Ovary (tissue), 7 donors: ENCODE measurements at regions not wholly inside any gene's neighbourhood (a gene's known extent, or its start where the extent isn't known, plus 50 kb on each side); places are given as distances from the start of the nearest gene placed in this dataset.

Experiments
- DNase-seq, 5 donors: peaks; one replicate each; pipeline ENCODE4 v3.0.0-alpha.2; 2019 to 2020
- H3K27ac ChIP-seq, 2 donors: fragments of 200-600 bp; one replicate each; pipeline versions ENCODE4 v1.5.1 to v1.8.0; 2019 to 2022
- H3K27me3 ChIP-seq: fragments of 200-600 bp; one replicate; pipeline ENCODE4 v1.8.0; 2022
- H3K36me3 ChIP-seq: fragments of 200-600 bp; sonication (generic); one replicate; pipeline ENCODE4 v1.5.1; 2019
- H3K4me1 ChIP-seq: one replicate; pipeline ENCODE4 v1.8.1; 2013; ENCODE audit warnings: mild to moderate bottlenecking, moderate library complexity; ENCODE audit not compliant: insufficient read depth
- H3K4me3 ChIP-seq: fragments of 200-600 bp; sonication (generic); one replicate; pipeline ENCODE4 v1.5.1; 2017
- H3K9me3 ChIP-seq, 2 donors: fragments of 200-600 bp in 1 of 2; sonication (generic) in 1 of 2; one replicate each; pipeline versions ENCODE4 v1.5.1 to v1.8.1; 2013 to 2019; ENCODE audit warnings: mild to moderate bottlenecking in 1 of 2, moderate library complexity in 1 of 2
- EP300 ChIP-seq: sonication (generic); formaldehyde crosslinking; IDR thresholded peaks from one replicate; pipeline ENCODE4 v1.6.1; 2017; ENCODE audit warnings: antibody characterized with exemption
- POLR2A ChIP-seq: fragments of 450-650 bp; IDR thresholded peaks from one replicate; pipeline ENCODE4 v1.6.1; 2017; ENCODE audit warnings: antibody characterized with exemption, mild to moderate bottlenecking, moderate library complexity
- WGBS, 3 donors: extraction: QIAGEN DNeasy Blood & Tissue Kit in 1 of 3; methylation state at CpG; one replicate each; pipeline versions ENCODE4 v1.1.5 to v1.1.7; 2013 to 2017; 5-methylcytosine and 5-hydroxymethylcytosine counted together
- intact Hi-C, 4 donors: fragments of 100-400 bp; cut with DNase I; formaldehyde crosslinking; loops; one replicate each; pipeline versions ENCODE4 v1.11.0 to v1.15.1; 2022 to 2023
- TF ChIP-seq, protein P1 (sequence below), 3 donors: fragments of 450-650 bp in 2 of 3; fragments of 200-600 bp in 1 of 3; IDR thresholded peaks; one replicate each; pipeline versions ENCODE4 v1.5.1 to v1.8.0; 2016 to 2022; ENCODE audit warnings: antibody characterized with exemption in 3 of 3, mild to moderate bottlenecking in 1 of 3
- donor health status: DM: no; HTN: no; CAD: no; lungs with moderate emphysema.
- donor health status: DM: no; HTN: no; CAD: no.
- donor health status: Bipolar disorder and iron deficiency.
- donor health status: DM: no; HTN: no; CAD: no.
- donor health status: DM: yes; HTN: yes; CAD: no.

DNA sequence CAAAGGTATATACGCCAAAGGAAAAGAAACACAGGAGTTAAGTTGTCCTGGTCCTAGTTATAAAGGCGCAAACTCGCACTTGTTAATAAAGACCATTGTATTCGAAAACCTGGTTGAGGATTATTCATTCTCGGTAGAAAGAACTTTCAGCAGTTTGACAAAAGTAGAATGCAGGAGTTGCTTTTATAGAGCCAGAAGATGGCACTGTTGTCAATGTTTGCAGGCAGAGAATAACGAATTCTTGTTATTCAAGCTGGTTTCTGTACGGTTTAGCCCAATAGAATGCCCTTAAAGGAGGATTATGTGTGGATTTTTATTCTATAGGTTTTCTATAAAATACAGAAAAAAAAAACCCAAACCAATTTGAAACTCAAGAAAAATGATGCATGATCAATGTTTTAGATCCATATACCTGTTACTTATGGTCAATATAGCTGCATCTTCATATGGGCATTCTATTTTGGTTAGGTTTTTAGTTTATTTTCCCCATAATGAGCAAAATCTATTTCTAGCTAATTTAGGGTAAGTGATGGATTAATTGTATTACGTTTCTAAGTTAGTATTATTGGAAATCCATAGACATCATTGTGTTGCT lies 510.3 kb downstream of the PLCL1 start:
- no peaks in the 10 kb centered on the region for H3K9me3 ChIP-seq
- H3K36me3 ChIP-seq, result no peaks in the 10 kb centered on the region
- TF ChIP-seq EP300 (no peak), POLR2A (no peak)
- TF ChIP-seq, protein P1, sequence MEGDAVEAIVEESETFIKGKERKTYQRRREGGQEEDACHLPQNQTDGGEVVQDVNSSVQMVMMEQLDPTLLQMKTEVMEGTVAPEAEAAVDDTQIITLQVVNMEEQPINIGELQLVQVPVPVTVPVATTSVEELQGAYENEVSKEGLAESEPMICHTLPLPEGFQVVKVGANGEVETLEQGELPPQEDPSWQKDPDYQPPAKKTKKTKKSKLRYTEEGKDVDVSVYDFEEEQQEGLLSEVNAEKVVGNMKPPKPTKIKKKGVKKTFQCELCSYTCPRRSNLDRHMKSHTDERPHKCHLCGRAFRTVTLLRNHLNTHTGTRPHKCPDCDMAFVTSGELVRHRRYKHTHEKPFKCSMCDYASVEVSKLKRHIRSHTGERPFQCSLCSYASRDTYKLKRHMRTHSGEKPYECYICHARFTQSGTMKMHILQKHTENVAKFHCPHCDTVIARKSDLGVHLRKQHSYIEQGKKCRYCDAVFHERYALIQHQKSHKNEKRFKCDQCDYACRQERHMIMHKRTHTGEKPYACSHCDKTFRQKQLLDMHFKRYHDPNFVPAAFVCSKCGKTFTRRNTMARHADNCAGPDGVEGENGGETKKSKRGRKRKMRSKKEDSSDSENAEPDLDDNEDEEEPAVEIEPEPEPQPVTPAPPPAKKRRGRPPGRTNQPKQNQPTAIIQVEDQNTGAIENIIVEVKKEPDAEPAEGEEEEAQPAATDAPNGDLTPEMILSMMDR (IDR thresholded peaks at IDR 0.05), result no peak
- WGBS, 3 donors, result 4 to 11% (median 4%) methylated on average over 8 of the region's 8 CpGs
- intact Hi-C loops, result loop anchor here in 2 of 4 donors (5.0 to 10.0 kb wide), 2 partner anchors 1180 to 1418 kb away; no protein-coding TSS in a partner anchor
- no peak for DNase-seq
- H3K27me3 ChIP-seq, result no peaks in the 10 kb centered on the region
- H3K4me3 ChIP-seq, result no peak overlapping the region
- no peak overlapping the region for H3K27ac ChIP-seq
- H3K4me1 ChIP-seq, result no peaks in the 10 kb centered on the region

DNA sequence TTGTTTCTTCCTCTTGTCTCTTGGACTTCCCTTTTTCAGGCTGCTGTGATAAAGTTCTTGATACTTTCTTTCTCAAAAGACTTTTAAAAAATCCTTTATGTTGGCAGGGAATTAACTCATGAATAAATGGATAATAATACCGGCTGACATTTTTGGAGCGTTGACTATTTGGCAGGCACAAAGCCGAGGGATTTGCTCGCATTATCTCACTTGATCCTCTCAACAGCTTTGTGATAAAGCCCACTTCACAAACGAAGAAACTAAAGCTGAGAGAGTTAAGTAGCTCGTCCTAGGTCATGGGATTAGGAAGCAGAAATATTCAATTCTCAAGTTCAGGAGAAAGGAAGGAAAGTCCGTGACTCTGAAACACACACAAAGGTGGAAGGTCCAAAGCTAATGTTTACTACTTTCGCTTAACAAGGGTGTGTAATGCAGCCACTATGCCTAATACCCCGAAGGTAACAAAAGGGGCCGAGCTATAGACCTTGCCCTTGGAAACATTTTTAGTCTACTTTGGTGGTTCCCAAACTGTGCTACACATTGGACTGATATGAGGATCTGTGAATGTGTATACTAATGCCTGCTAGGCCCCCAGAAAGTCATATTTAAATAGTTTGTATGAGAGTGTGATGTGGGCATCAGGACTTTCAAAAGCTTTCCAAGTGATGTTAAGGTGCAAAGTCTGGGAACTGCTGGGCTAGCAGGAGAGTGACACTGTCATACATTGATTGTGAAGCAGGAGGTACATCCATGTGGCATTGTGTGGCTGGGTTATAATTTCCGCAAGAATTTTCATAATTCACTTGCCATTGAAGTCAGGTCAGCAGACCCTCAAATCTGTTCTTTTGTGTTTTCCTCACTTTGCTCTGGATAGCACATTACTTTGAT lies 508.4 kb downstream of the PLCL1 start:
- TF ChIP-seq EP300 (no peak), POLR2A (no peak)
- TF ChIP-seq, protein P1 (IDR thresholded peaks at IDR 0.05), result no peak
- H3K27me3 ChIP-seq, result no peaks in the 10 kb centered on the region
- H3K36me3 ChIP-seq, result no peaks in the 10 kb centered on the region
- intact Hi-C loops, result loop anchor here in 2 of 4 donors (5.0 to 10.0 kb wide), 2 partner anchors 1182 to 1419 kb away; no protein-coding TSS in a partner anchor
- H3K4me1 ChIP-seq, result no peaks in the 10 kb centered on the region
- H3K27ac ChIP-seq, result no peak overlapping the region
- H3K4me3 ChIP-seq, result no peak overlapping the region
- no peaks in the 10 kb centered on the region for H3K9me3 ChIP-seq
- WGBS, 3 donors, result 60 to 66% (median 62%) methylated on average over 11 of the region's 11 CpGs
- no peak for DNase-seq

DNA sequence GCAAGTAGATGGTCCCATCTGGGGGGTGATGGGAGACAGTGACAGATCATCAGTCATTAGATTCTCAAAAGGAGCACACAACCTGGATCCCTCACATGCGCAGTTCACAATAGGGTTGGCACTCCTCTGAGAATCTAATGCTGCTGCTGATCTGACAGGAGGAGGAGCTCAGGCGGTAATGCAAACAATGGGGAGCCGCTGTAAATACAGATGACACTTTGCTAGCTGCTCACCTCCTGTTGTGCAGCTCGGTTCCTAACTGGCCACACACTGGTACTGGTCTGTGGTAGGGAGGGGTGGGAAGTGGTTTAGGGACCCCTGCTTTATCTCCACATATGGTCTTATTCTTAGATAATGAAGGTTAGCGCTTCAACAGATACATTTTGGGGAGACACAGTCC lies 506.6 kb downstream of the PLCL1 start:
- Histone ChIP-seq H3K4me3 (no peak overlapping the region), H3K36me3 (no peaks in the 10 kb centered on the region), H3K4me1 (no peaks in the 10 kb centered on the region), H3K27ac (no peak overlapping the region), H3K27me3 (no peaks in the 10 kb centered on the region), H3K9me3 (no peaks in the 10 kb centered on the region)
- DNase-seq, result no peak
- intact Hi-C loops, result loop anchor here in 2 of 4 donors (5.0 to 10.0 kb wide), 2 partner anchors 1184 to 1421 kb away; no protein-coding TSS in a partner anchor
- 70 to 86% (median 85%) methylated on average over 5 of the region's 5 CpGs for WGBS, 3 donors
- TF ChIP-seq, protein P1 (IDR thresholded peaks at IDR 0.05), result no peak
- no peak for TF ChIP-seq POLR2A
- no peak for TF ChIP-seq EP300

DNA sequence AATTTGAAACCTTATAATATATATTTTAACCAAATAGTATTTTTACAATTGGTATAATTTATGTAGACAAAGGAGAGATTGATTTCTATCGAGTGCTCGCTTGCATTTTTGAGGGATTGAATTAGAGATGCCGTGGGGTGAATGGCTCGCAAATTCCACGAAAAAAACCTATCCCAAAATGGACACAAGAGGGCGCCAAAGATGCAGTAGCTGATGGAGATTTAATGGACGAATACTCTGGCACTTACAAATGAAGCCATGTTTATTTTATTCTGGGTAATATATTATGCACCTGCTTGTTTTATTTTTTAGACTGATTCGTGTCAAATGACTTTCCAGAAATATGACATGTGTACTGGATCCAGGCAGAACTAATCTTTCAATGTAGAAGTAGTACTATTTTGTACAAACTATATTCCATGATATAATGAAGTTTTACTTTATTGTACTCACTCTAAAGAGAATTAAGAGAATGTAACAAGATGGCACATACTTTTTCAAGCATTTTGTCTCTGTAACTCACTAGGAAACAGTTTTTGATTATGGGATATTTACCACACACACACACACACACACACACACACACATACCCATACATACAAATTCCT lies 505.4 kb downstream of the PLCL1 start:
- Histone ChIP-seq H3K36me3 (no peaks in the 10 kb centered on the region), H3K9me3 (no peaks in the 10 kb centered on the region), H3K4me3 (no peak overlapping the region), H3K4me1 (no peaks in the 10 kb centered on the region), H3K27me3 (no peaks in the 10 kb centered on the region), H3K27ac (no peak overlapping the region)
- intact Hi-C loops, result loop anchor here in 2 of 4 donors (5.0 to 10.0 kb wide), 2 partner anchors 1185 to 1423 kb away; no protein-coding TSS in a partner anchor
- 2 to 4% (median 3%) methylated on average over 8 of the region's 8 CpGs for WGBS, 3 donors
- peak in 3 of 5 donors; percentile 22 to 31 (median 26) for DNase-seq
- TF ChIP-seq, protein P1 (IDR thresholded peaks at IDR 0.05), result peak in 2 of 3 donors; percentile 26 to 38
- no peak for TF ChIP-seq EP300
